Panc1 (cell line): ENCODE measurements at regions not wholly inside any gene's neighbourhood (a gene's known extent, or its start where the extent isn't known, plus 50 kb on each side); places are given as distances from the start of the nearest gene placed in this dataset.

Experiments used
- ATAC-seq: fragments of 200-7000 bp; cut with Tn5 transposase; 2 replicates; pipeline ENCODE4 v1.9.1; 2020; ENCODE audit warnings: mild to moderate bottlenecking, moderate library complexity
- BruUV-seq: library from RNA; stranded (reverse); fragments of 400-500 nt; replicated peaks from 2 replicates; lab custom pipeline; 2021; lab: Mats Ljungman, UMichigan
- CTCF ChIA-PET: fragments of 300-600 bp; sonication (Branson Sonifier 250); formaldehyde crosslinking; loops from one replicate; lab custom pipeline; 2022; ENCODE audit warnings: antibody characterized with exemption; lab: Charles Lee
- POLR2A ChIA-PET: fragments of 300-600 bp; sonication (Branson Sonifier 250); formaldehyde crosslinking; loops from one replicate; lab custom pipeline; 2022; ENCODE audit warnings: antibody characterized with exemption; lab: Charles Lee
- DNase-seq: peaks from one replicate; pipeline ENCODE4 v3.0.0-alpha.2; 2010; ENCODE audit warnings: low read depth, low spot score
- H3K27ac ChIP-seq: 2 replicates; pipeline ENCODE4 v1.5.1; 2011; ENCODE audit warnings: mild to moderate bottlenecking, low read length, inconsistent platforms
- H3K27me3 ChIP-seq: fragments of 200-500 bp; sonication (Bioruptor generic); 2 replicates; pipeline ENCODE4 v1.6.0; 2014; ENCODE audit warnings: low read length, inconsistent platforms; ENCODE audit not compliant: control insufficient read depth, insufficient read depth
- H3K36me3 ChIP-seq: fragments of 200-500 bp; sonication (Bioruptor generic); 2 replicates; pipeline ENCODE4 v1.5.1; 2014; ENCODE audit warnings: inconsistent platforms, mild to moderate bottlenecking, low read length, moderate library complexity; ENCODE audit not compliant: control insufficient read depth, insufficient read depth
- H3K4me1 ChIP-seq: 2 replicates; pipeline ENCODE4 v1.5.1; 2011; ENCODE audit warnings: inconsistent platforms, mild to moderate bottlenecking, low read length, moderate library complexity; ENCODE audit not compliant: control insufficient read depth, insufficient read depth
- H3K4me3 ChIP-seq, 2 experiments: 2 replicates each; pipeline ENCODE4 v1.5.1; 2011 to 2012; ENCODE audit warnings: low read depth in 2 of 2, low read length in 2 of 2, mild to moderate bottlenecking in 2 of 2, inconsistent platforms in 1 of 2, moderate library complexity in 1 of 2
- H3K9me3 ChIP-seq: fragments of 200-500 bp; sonication (Bioruptor generic); 2 replicates; pipeline ENCODE4 v1.5.1; 2014; ENCODE audit warnings: low read depth, mild to moderate bottlenecking, inconsistent platforms, low read length, moderate library complexity; ENCODE audit not compliant: control insufficient read depth, insufficient read depth
- CTCF ChIP-seq: fragments of 450-650 bp; IDR thresholded peaks from 2 replicates; pipeline ENCODE4 v1.5.1; 2017; ENCODE audit warnings: mild to moderate bottlenecking
- POLR2AphosphoS5 ChIP-seq: IDR thresholded peaks from 2 replicates; pipeline ENCODE4 v1.6.1; 2012; ENCODE audit warnings: mild to moderate bottlenecking, low read depth, low read length, moderate library complexity
- REST ChIP-seq, 2 experiments: IDR thresholded peaks; 2 replicates each; pipeline ENCODE4 v1.6.1; 2011 to 2012; ENCODE audit warnings: low read depth in 2 of 2, control low read depth in 1 of 2, low read length in 1 of 2, mild to moderate bottlenecking in 1 of 2, moderate library complexity in 1 of 2; ENCODE audit not compliant: insufficient read depth in 1 of 2
- SIN3A ChIP-seq: IDR thresholded peaks from 2 replicates; pipeline ENCODE4 v1.6.1; 2012; ENCODE audit warnings: low read depth, mild to moderate bottlenecking, low read length, moderate library complexity, borderline replicate concordance; ENCODE audit not compliant: insufficient read depth
- TCF7L2 ChIP-seq: IDR thresholded peaks from 2 replicates; pipeline ENCODE4 v1.6.1; 2011; ENCODE audit warnings: mild to moderate bottlenecking, low read depth, low read length, inconsistent platforms
- in situ Hi-C: cut with HindIII; loops from 2 replicates; pipeline ENCODE4 v1.10.0; 2016; ENCODE audit warnings: low sequenced_read_pairs, low pct_unique_long_range_greater_than_20kb
- intact Hi-C: fragments of 100-400 bp; cut with micrococcal nuclease; formaldehyde crosslinking; loops from one replicate; pipeline ENCODE4 v1.10.0; 2022; ENCODE audit not compliant: unreplicated experiment

GRCh38 chr22:34010259-34010658 is 90.0 kb upstream of the LARGE1 start:
- Histone ChIP-seq H3K36me3 (no peaks in the 10 kb centered on the region), H3K27me3 (no peaks in the 10 kb centered on the region), H3K4me3 (no peak overlapping the region), H3K9me3 (no peaks in the 10 kb centered on the region; the same call in 1 of the 2 replicates), H3K4me1 (no peaks in the 10 kb centered on the region), H3K27ac (no peak overlapping the region)
- ATAC-seq (no peak), DNase-seq (no peak)
- BruUV-seq, result no TSS peak
- ChIA-PET CTCF (no interaction called here), POLR2A (no interaction called here)
- in situ Hi-C loops (no loop called here), intact Hi-C loops (no loop called here)
- no peak for TF ChIP-seq TCF7L2
- no peak for TF ChIP-seq CTCF
- TF ChIP-seq POLR2AphosphoS5, result no peak
- TF ChIP-seq REST (IDR thresholded peaks at IDR 0.05; ENCODE audit: insufficient read depth in 1 of 2, low read depth in 2 of 2, low read length in 1 of 2), result no peak
- no peak for TF ChIP-seq SIN3A

- DNase-seq (no peak), ATAC-seq (no peak)
- ChIA-PET CTCF (no interaction called here), POLR2A (no interaction called here)
- Histone ChIP-seq H3K4me1 (no peaks in the 10 kb centered on the region), H3K9me3 (no peaks in the 10 kb centered on the region; the same call in 1 of the 2 replicates), H3K4me3 (no peak overlapping the region), H3K27ac (no peak overlapping the region), H3K36me3 (no peaks in the 10 kb centered on the region), H3K27me3 (no peaks in the 10 kb centered on the region)
- in situ Hi-C loops (no loop called here), intact Hi-C loops (no loop called here)
- BruUV-seq, result no TSS peak
- no peak for TF ChIP-seq SIN3A
- no peak for TF ChIP-seq CTCF
- TF ChIP-seq POLR2AphosphoS5, result no peak
- TF ChIP-seq TCF7L2, result no peak
- no peak for TF ChIP-seq REST (IDR thresholded peaks at IDR 0.05; ENCODE audit: insufficient read depth in 1 of 2, low read depth in 2 of 2, low read length in 1 of 2)
Measured at GRCh38 chr22:34015642-34016041, 95.4 kb upstream of the LARGE1 start.
